Prostate gland (tissue), 2 donors: ENCODE measurements at regions not wholly inside any gene's neighbourhood (a gene's known extent, or its start where the extent isn't known, plus 50 kb on each side); places are given as distances from the start of the nearest gene placed in this dataset.

Experiments
- CTCF ChIP-seq, 4 experiments: fragments of 200-600 bp in 2 of 4; fragments of 450-650 bp in 2 of 4; sonication (generic) in 2 of 4; IDR thresholded peaks; 1 replicate in 3 of 4; 2 replicates in 1 of 4; pipeline ENCODE4 v1.5.1; 2016 to 2019; ENCODE audit warnings: antibody characterized with exemption in 4 of 4, mild to moderate bottlenecking in 2 of 4, moderate library complexity in 2 of 4
- POLR2A ChIP-seq: fragments of 450-650 bp; IDR thresholded peaks from one replicate; pipeline ENCODE4 v1.6.1; 2016; ENCODE audit warnings: antibody characterized with exemption, mild to moderate bottlenecking

- no peak for TF ChIP-seq CTCF (IDR thresholded peaks at IDR 0.05)
- no peak for TF ChIP-seq POLR2A
Observed at GRCh38 chr5:174312270-174312617, 266.7 kb downstream of the NSG2 start.
